ENCODE measurements at regions not wholly inside any gene's neighbourhood (a gene's known extent, or its start where the extent isn't known, plus 50 kb on each side); places are given as distances from the start of the nearest gene placed in this dataset.

GRCh38 chr2:160562730-160563129 is 69.1 kb upstream of the RBMS1 start:
- TF ChIP-seq CTCF (conservative IDR thresholded peaks at IDR 0.05) (no peak), ZFX (IDR thresholded peaks at IDR 0.05) (no peak)

All from C4-2B (cell line).